ENCODE measurements at regions not wholly inside any gene's neighbourhood (a gene's known extent, or its start where the extent isn't known, plus 50 kb on each side); places are given as distances from the start of the nearest gene placed in this dataset.

GRCh38 chr2:20543469-20544152 is 96.7 kb downstream of the RHOB start:
- TF ChIP-seq CTCF (IDR thresholded peaks at IDR 0.05) (no peak), EZH2 (IDR thresholded peaks at IDR 0.05) (no peak), EZH2phosphoT487 (IDR thresholded peaks at IDR 0.05) (no peak)

Measured in neural progenitor cell (in vitro differentiated cells).